ENCODE measurements at regions not wholly inside any gene's neighbourhood (a gene's known extent, or its start where the extent isn't known, plus 50 kb on each side); places are given as distances from the start of the nearest gene placed in this dataset.

- H2BK5ac ChIP-seq (ENCODE audit: low read length): no peak overlapping the region
- peaks cover 2 to 13% of the 10 kb centered on the region in 2 donors for H3K9me3 ChIP-seq (replicated peaks in 1 of 2; ENCODE audit: control insufficient read depth in 2 of 2, insufficient read depth in 1 of 2, low read depth in 1 of 2, low read length in 2 of 2)
- no peak overlapping the region for H2AFZ ChIP-seq (ENCODE audit: low read length)
- no peak overlapping the region for H2BK120ac ChIP-seq (ENCODE audit: low read depth, low read length)
- no peak overlapping the region for H3K4me3 ChIP-seq (ENCODE audit: low read length in 2 of 2)
- no peak overlapping the region for H2BK12ac ChIP-seq (ENCODE audit: low read length)
- no peak overlapping the region for H3K27ac ChIP-seq (replicated peaks; ENCODE audit: low read length)
- no peak overlapping the region for H3K18ac ChIP-seq (ENCODE audit: low read length)
- peaks cover 2 to 13% of the 10 kb centered on the region in 2 donors for H3K4me1 ChIP-seq (ENCODE audit: control insufficient read depth in 2 of 2, insufficient read depth in 1 of 2, low read depth in 1 of 2, low read length in 2 of 2)
- no peaks in the 10 kb centered on the region for H3K27me3 ChIP-seq (ENCODE audit: control insufficient read depth in 3 of 3, insufficient read depth in 3 of 3, low read depth in 1 of 3, low read length in 3 of 3)
- H2BK15ac ChIP-seq (ENCODE audit: low read length): no peak overlapping the region
- WGBS, 2 donors (ENCODE audit: extremely low coverage in 2 of 2, insufficient read length in 2 of 2, insufficient replicate concordance in 1 of 2): no CpG with 5 or more reads among the region's 2 CpGs
- no peak for DNase-seq (ENCODE audit: low spot score)
- no peak overlapping the region for H3K4ac ChIP-seq (ENCODE audit: low read length)
- no peak overlapping the region for H3K4me2 ChIP-seq (ENCODE audit: insufficient read depth, low read length, poor library complexity, severe bottlenecking)
- no peak overlapping the region for H3K9ac ChIP-seq (ENCODE audit: low read depth, low read length, poor library complexity)
- no peaks in the 10 kb centered on the region for H3K36me3 ChIP-seq (replicated peaks in 1 of 2; ENCODE audit: control insufficient read depth in 2 of 2, insufficient read depth in 2 of 2, low read length in 2 of 2)
- peaks cover 1% of the 10 kb centered on the region for H3K79me1 ChIP-seq (ENCODE audit: low read depth, low read length)
- no peak overlapping the region for H4K8ac ChIP-seq (ENCODE audit: low read depth, low read length)
- no peak overlapping the region for H3K14ac ChIP-seq (ENCODE audit: low read length)
- no peak overlapping the region for H2AK5ac ChIP-seq (ENCODE audit: low read depth, low read length)
- no peak overlapping the region for H3K23ac ChIP-seq (ENCODE audit: low read depth, low read length, poor library complexity)
- H4K91ac ChIP-seq (ENCODE audit: low read depth, low read length, poor library complexity): no peak overlapping the region
Measured at GRCh38 chr1:239854922-239855321, 236.8 kb upstream of the FMN2 start.

GRCh38 chr1:239856067-239856466 lies 235.6 kb upstream of the FMN2 start:
- H2AK5ac ChIP-seq (ENCODE audit: low read depth, low read length): no peak overlapping the region

GRCh38 chr1:239856924-239857323 lies 234.8 kb upstream of the FMN2 start:
- WGBS, 2 donors (ENCODE audit: extremely low coverage in 2 of 2, insufficient read length in 2 of 2, insufficient replicate concordance in 1 of 2): no CpG with 5 or more reads among the region's 1 CpG
- H2BK15ac ChIP-seq (ENCODE audit: low read length): no peak overlapping the region
- H3K36me3 ChIP-seq (replicated peaks in 1 of 2; ENCODE audit: control insufficient read depth in 2 of 2, insufficient read depth in 2 of 2, low read length in 2 of 2): no peaks in the 10 kb centered on the region

More at GRCh38 chr1:239856067-239856466, 235.6 kb upstream of the FMN2 start:
- Histone ChIP-seq H3K4me3 (ENCODE audit: low read length in 2 of 2) (no peak overlapping the region), H2AFZ (ENCODE audit: low read length) (no peak overlapping the region), H2BK5ac (ENCODE audit: low read length) (no peak overlapping the region), H3K27ac (replicated peaks; ENCODE audit: low read length) (no peak overlapping the region), H3K4me2 (ENCODE audit: insufficient read depth, low read length, poor library complexity, severe bottlenecking) (no peak overlapping the region), H3K27me3 (ENCODE audit: control insufficient read depth in 3 of 3, insufficient read depth in 3 of 3, low read depth in 1 of 3, low read length in 3 of 3) (no peaks in the 10 kb centered on the region), H3K23ac (ENCODE audit: low read depth, low read length, poor library complexity) (no peak overlapping the region), H2BK15ac (ENCODE audit: low read length) (no peak overlapping the region), H4K8ac (ENCODE audit: low read depth, low read length) (no peak overlapping the region), H4K91ac (ENCODE audit: low read depth, low read length, poor library complexity) (no peak overlapping the region), H3K18ac (ENCODE audit: low read length) (no peak overlapping the region), H2BK120ac (ENCODE audit: low read depth, low read length) (no peak overlapping the region), H3K4ac (ENCODE audit: low read length) (no peak overlapping the region), H3K4me1 (ENCODE audit: control insufficient read depth in 2 of 2, insufficient read depth in 1 of 2, low read depth in 1 of 2, low read length in 2 of 2) (peaks cover 5 to 13% of the 10 kb centered on the region in 2 donors), H3K36me3 (replicated peaks in 1 of 2; ENCODE audit: control insufficient read depth in 2 of 2, insufficient read depth in 2 of 2, low read length in 2 of 2) (no peaks in the 10 kb centered on the region), H2BK12ac (ENCODE audit: low read length) (peak overlapping the region; percentile 41), H3K9ac (ENCODE audit: low read depth, low read length, poor library complexity) (no peak overlapping the region), H3K9me3 (replicated peaks in 1 of 2; ENCODE audit: control insufficient read depth in 2 of 2, insufficient read depth in 1 of 2, low read depth in 1 of 2, low read length in 2 of 2) (peaks cover 2 to 13% of the 10 kb centered on the region in 2 donors), H3K14ac (ENCODE audit: low read length) (no peak overlapping the region), H3K79me1 (ENCODE audit: low read depth, low read length) (peaks cover 1% of the 10 kb centered on the region)
- no peak for DNase-seq (ENCODE audit: low spot score)
- no CpG with 5 or more reads among the region's 6 CpGs for WGBS, 2 donors (ENCODE audit: extremely low coverage in 2 of 2, insufficient read length in 2 of 2, insufficient replicate concordance in 1 of 2)

GRCh38 chr1:239858057-239858456 lies 233.6 kb upstream of the FMN2 start:
- Histone ChIP-seq H2BK120ac (ENCODE audit: low read depth, low read length) (no peak overlapping the region), H4K91ac (ENCODE audit: low read depth, low read length, poor library complexity) (no peak overlapping the region), H2BK15ac (ENCODE audit: low read length) (no peak overlapping the region), H3K23ac (ENCODE audit: low read depth, low read length, poor library complexity) (no peak overlapping the region), H3K14ac (ENCODE audit: low read length) (no peak overlapping the region), H3K79me1 (ENCODE audit: low read depth, low read length) (peaks cover 1% of the 10 kb centered on the region), H2BK5ac (ENCODE audit: low read length) (no peak overlapping the region), H4K8ac (ENCODE audit: low read depth, low read length) (no peak overlapping the region), H3K4me1 (ENCODE audit: control insufficient read depth in 2 of 2, insufficient read depth in 1 of 2, low read depth in 1 of 2, low read length in 2 of 2) (peaks cover 5 to 13% of the 10 kb centered on the region in 2 donors), H3K27ac (replicated peaks; ENCODE audit: low read length) (peak overlapping the region; percentile 18), H2BK12ac (ENCODE audit: low read length) (no peak overlapping the region), H3K36me3 (replicated peaks in 1 of 2; ENCODE audit: control insufficient read depth in 2 of 2, insufficient read depth in 2 of 2, low read length in 2 of 2) (no peaks in the 10 kb centered on the region), H3K27me3 (ENCODE audit: control insufficient read depth in 3 of 3, insufficient read depth in 3 of 3, low read depth in 1 of 3, low read length in 3 of 3) (no peaks in the 10 kb centered on the region), H3K9ac (ENCODE audit: low read depth, low read length, poor library complexity) (no peak overlapping the region), H3K4me2 (ENCODE audit: insufficient read depth, low read length, poor library complexity, severe bottlenecking) (no peak overlapping the region), H3K4ac (ENCODE audit: low read length) (no peak overlapping the region), H2AFZ (ENCODE audit: low read length) (no peak overlapping the region), H3K4me3 (ENCODE audit: low read length in 2 of 2) (no peak overlapping the region), H2AK5ac (ENCODE audit: low read depth, low read length) (no peak overlapping the region), H3K18ac (ENCODE audit: low read length) (no peak overlapping the region), H3K9me3 (replicated peaks in 1 of 2; ENCODE audit: control insufficient read depth in 2 of 2, insufficient read depth in 1 of 2, low read depth in 1 of 2, low read length in 2 of 2) (peaks cover 2 to 13% of the 10 kb centered on the region in 2 donors)
- peak; percentile 79 for DNase-seq (ENCODE audit: low spot score)
- no CpG with 5 or more reads among the region's 4 CpGs for WGBS, 2 donors (ENCODE audit: extremely low coverage in 2 of 2, insufficient read length in 2 of 2, insufficient replicate concordance in 1 of 2)

More at GRCh38 chr1:239856924-239857323, 234.8 kb upstream of the FMN2 start:
- H3K4me1 ChIP-seq (ENCODE audit: control insufficient read depth in 2 of 2, insufficient read depth in 1 of 2, low read depth in 1 of 2, low read length in 2 of 2): peaks cover 5 to 13% of the 10 kb centered on the region in 2 donors
- no peak overlapping the region for H3K4me3 ChIP-seq (ENCODE audit: low read length in 2 of 2)
- H3K4ac ChIP-seq (ENCODE audit: low read length): no peak overlapping the region
- H3K18ac ChIP-seq (ENCODE audit: low read length): no peak overlapping the region
- H3K27ac ChIP-seq (replicated peaks; ENCODE audit: low read length): no peak overlapping the region
- no peak for DNase-seq (ENCODE audit: low spot score)
- peaks cover 1% of the 10 kb centered on the region for H3K79me1 ChIP-seq (ENCODE audit: low read depth, low read length)
- no peak overlapping the region for H2BK12ac ChIP-seq (ENCODE audit: low read length)
- no peak overlapping the region for H3K4me2 ChIP-seq (ENCODE audit: insufficient read depth, low read length, poor library complexity, severe bottlenecking)
- no peak overlapping the region for H4K8ac ChIP-seq (ENCODE audit: low read depth, low read length)
- no peak overlapping the region for H3K14ac ChIP-seq (ENCODE audit: low read length)
- H2AFZ ChIP-seq (ENCODE audit: low read length): no peak overlapping the region
- no peaks in the 10 kb centered on the region for H3K27me3 ChIP-seq (ENCODE audit: control insufficient read depth in 3 of 3, insufficient read depth in 3 of 3, low read depth in 1 of 3, low read length in 3 of 3)
- H3K23ac ChIP-seq (ENCODE audit: low read depth, low read length, poor library complexity): no peak overlapping the region
- no peak overlapping the region for H2BK120ac ChIP-seq (ENCODE audit: low read depth, low read length)
- no peak overlapping the region for H2AK5ac ChIP-seq (ENCODE audit: low read depth, low read length)
- H3K9ac ChIP-seq (ENCODE audit: low read depth, low read length, poor library complexity): no peak overlapping the region
- H2BK5ac ChIP-seq (ENCODE audit: low read length): no peak overlapping the region
- H3K9me3 ChIP-seq (replicated peaks in 1 of 2; ENCODE audit: control insufficient read depth in 2 of 2, insufficient read depth in 1 of 2, low read depth in 1 of 2, low read length in 2 of 2): peaks cover 2 to 13% of the 10 kb centered on the region in 2 donors
- no peak overlapping the region for H4K91ac ChIP-seq (ENCODE audit: low read depth, low read length, poor library complexity)
